Vagina (tissue), 2 donors: ENCODE measurements at regions not wholly inside any gene's neighbourhood (a gene's known extent, or its start where the extent isn't known, plus 50 kb on each side); places are given as distances from the start of the nearest gene placed in this dataset.

Experiments used
- POLR2A ChIP-seq, 2 donors: fragments of 450-650 bp; IDR thresholded peaks; one replicate each; pipeline ENCODE4 v1.6.1; 2017; ENCODE audit warnings: antibody characterized with exemption in 2 of 2, mild to moderate bottlenecking in 2 of 2, moderate library complexity in 2 of 2
- POLR2AphosphoS5 ChIP-seq, 2 donors: sonication (generic); formaldehyde crosslinking; IDR thresholded peaks; one replicate each; pipeline ENCODE4 v1.9.0; 2017; ENCODE audit warnings: antibody characterized with exemption in 2 of 2, mild to moderate bottlenecking in 2 of 2, low read depth in 1 of 2; ENCODE audit not compliant: insufficient read depth in 1 of 2
- TF ChIP-seq, protein P1 (sequence below), 3 experiments: fragments of 450-650 bp in 2 of 3; fragments of 200-600 bp in 1 of 3; sonication (generic) in 1 of 3; IDR thresholded peaks; one replicate each; pipeline ENCODE4 v1.5.1; 2017 to 2019; ENCODE audit warnings: antibody characterized with exemption in 3 of 3, mild to moderate bottlenecking in 2 of 3, moderate library complexity in 2 of 3

GRCh38 chr4:15142201-15142600, 139.9 kb downstream of the CPEB2 start:
- TF ChIP-seq, protein P1, sequence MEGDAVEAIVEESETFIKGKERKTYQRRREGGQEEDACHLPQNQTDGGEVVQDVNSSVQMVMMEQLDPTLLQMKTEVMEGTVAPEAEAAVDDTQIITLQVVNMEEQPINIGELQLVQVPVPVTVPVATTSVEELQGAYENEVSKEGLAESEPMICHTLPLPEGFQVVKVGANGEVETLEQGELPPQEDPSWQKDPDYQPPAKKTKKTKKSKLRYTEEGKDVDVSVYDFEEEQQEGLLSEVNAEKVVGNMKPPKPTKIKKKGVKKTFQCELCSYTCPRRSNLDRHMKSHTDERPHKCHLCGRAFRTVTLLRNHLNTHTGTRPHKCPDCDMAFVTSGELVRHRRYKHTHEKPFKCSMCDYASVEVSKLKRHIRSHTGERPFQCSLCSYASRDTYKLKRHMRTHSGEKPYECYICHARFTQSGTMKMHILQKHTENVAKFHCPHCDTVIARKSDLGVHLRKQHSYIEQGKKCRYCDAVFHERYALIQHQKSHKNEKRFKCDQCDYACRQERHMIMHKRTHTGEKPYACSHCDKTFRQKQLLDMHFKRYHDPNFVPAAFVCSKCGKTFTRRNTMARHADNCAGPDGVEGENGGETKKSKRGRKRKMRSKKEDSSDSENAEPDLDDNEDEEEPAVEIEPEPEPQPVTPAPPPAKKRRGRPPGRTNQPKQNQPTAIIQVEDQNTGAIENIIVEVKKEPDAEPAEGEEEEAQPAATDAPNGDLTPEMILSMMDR (IDR thresholded peaks at IDR 0.05), result no peak
- no peak for TF ChIP-seq POLR2AphosphoS5 (IDR thresholded peaks at IDR 0.05; ENCODE audit: insufficient read depth in 1 of 2, low read depth in 1 of 2)
- TF ChIP-seq POLR2A (IDR thresholded peaks at IDR 0.05), result no peak
